Esophagus squamous epithelium (tissue), 5 donors: ENCODE measurements at regions not wholly inside any gene's neighbourhood (a gene's known extent, or its start where the extent isn't known, plus 50 kb on each side); places are given as distances from the start of the nearest gene placed in this dataset.
A peak's percentile ranks its signal among the peaks of the same experiment; 100 is the strongest.
"Not testable (repeated sequence)": the region's sequence is repeated elsewhere in the genome, so short reads cannot be mapped to it uniquely, and the experiment has no call there.

ENCODE experiments used
- DNase-seq: peaks from one replicate; lab custom pipeline; 2025; lab: John Stamatoyannopoulos, UW
- H3K27ac ChIP-seq, 4 donors: fragments of 200-600 bp; sonication (generic); one replicate each; pipeline ENCODE4 v1.5.1; 2016 to 2019; ENCODE audit warnings: mild to moderate bottlenecking in 1 of 4
- H3K27me3 ChIP-seq, 4 donors: fragments of 200-600 bp; sonication (generic); 1 replicate in 3 of 4; 2 replicates in 1 of 4; pipeline versions ENCODE4 v1.5.1 to v1.6.0; 2017 to 2021; ENCODE audit warnings: antibody characterized with exemption in 1 of 4
- H3K36me3 ChIP-seq, 3 donors: fragments of 200-600 bp; sonication (generic); one replicate each; pipeline ENCODE4 v1.5.1; 2016 to 2019
- H3K4me1 ChIP-seq, 3 donors: fragments of 200-600 bp; sonication (generic); one replicate each; pipeline ENCODE4 v1.5.1; 2017 to 2019
- H3K4me3 ChIP-seq, 4 donors: fragments of 200-600 bp; sonication (generic); 1 replicate in 3 of 4; 2 replicates in 1 of 4; pipeline ENCODE4 v1.5.1; 2016 to 2019; ENCODE audit warnings: mild to moderate bottlenecking in 2 of 4, moderate library complexity in 1 of 4
- H3K9me3 ChIP-seq, 3 donors: fragments of 200-600 bp; sonication (generic); one replicate each; pipeline ENCODE4 v1.5.1; 2016 to 2019
- CTCF ChIP-seq, 6 experiments: fragments of 450-650 bp in 4 of 6; fragments of 200-600 bp in 2 of 6; sonication (generic) in 2 of 6; IDR thresholded peaks; one replicate each; pipeline ENCODE4 v1.5.1; 2016 to 2019; ENCODE audit warnings: antibody characterized with exemption in 6 of 6, mild to moderate bottlenecking in 4 of 6, moderate library complexity in 4 of 6
- POLR2A ChIP-seq, 4 donors: fragments of 450-650 bp; IDR thresholded peaks; one replicate each; pipeline ENCODE4 v1.6.1; 2017; ENCODE audit warnings: antibody characterized with exemption in 4 of 4, mild to moderate bottlenecking in 4 of 4, moderate library complexity in 3 of 4
- WGBS, 2 donors: methylation state at CpG; one replicate each; pipeline ENCODE4 v1.1.5; 2018; 5-methylcytosine and 5-hydroxymethylcytosine counted together
- intact Hi-C: fragments of 100-400 bp; cut with DNase I; formaldehyde crosslinking; loops from one replicate; pipeline ENCODE4 v1.15.0; 2022
- donor health status: DM: yes; HTN: yes; CAD: no.

- Histone ChIP-seq H3K36me3 (no peaks in the 10 kb centered on the region), H3K27ac (no peak overlapping the region), H3K27me3 (no peaks in the 10 kb centered on the region), H3K4me3 (no peak overlapping the region), H3K4me1 (no peaks in the 10 kb centered on the region), H3K9me3 (no peaks in the 10 kb centered on the region)
- peak in 5 of 6 experiments; percentile 9 to 55 (median 30) for TF ChIP-seq CTCF (IDR thresholded peaks at IDR 0.05)
- TF ChIP-seq POLR2A (IDR thresholded peaks at IDR 0.05): no peak
- DNase-seq: no peak
- intact Hi-C loops: no loop called here
Measured at GRCh38 chr20:7161690-7162089, 394.2 kb downstream of the BMP2 start.

GRCh38 chr20:7171911-7172310, 404.4 kb downstream of the BMP2 start:
- WGBS, 2 donors: 33 to 50% methylated on average over 1 of the region's 1 CpG
- Histone ChIP-seq H3K9me3 (no peaks in the 10 kb centered on the region), H3K4me3 (no peak overlapping the region), H3K27me3 (no peaks in the 10 kb centered on the region), H3K36me3 (no peaks in the 10 kb centered on the region), H3K4me1 (no peaks in the 10 kb centered on the region), H3K27ac (no peak overlapping the region)
- no peak for DNase-seq
- intact Hi-C loops: no loop called here
- TF ChIP-seq CTCF (IDR thresholded peaks at IDR 0.05): no peak
- TF ChIP-seq POLR2A (IDR thresholded peaks at IDR 0.05): no peak

GRCh38 chr20:7174554-7174953, 407.1 kb downstream of the BMP2 start:
- WGBS, 2 donors: 68 to 92% methylated on average over 2 of the region's 2 CpGs
- Histone ChIP-seq H3K36me3 (no peaks in the 10 kb centered on the region), H3K4me3 (no peak overlapping the region), H3K4me1 (no peaks in the 10 kb centered on the region), H3K27ac (no peak overlapping the region), H3K27me3 (no peaks in the 10 kb centered on the region), H3K9me3 (no peaks in the 10 kb centered on the region)
- intact Hi-C loops: no loop called here
- no peak for DNase-seq
- TF ChIP-seq CTCF (IDR thresholded peaks at IDR 0.05): no peak
- no peak for TF ChIP-seq POLR2A (IDR thresholded peaks at IDR 0.05)

- intact Hi-C loops, H3K27ac ChIP-seq, H3K27me3 ChIP-seq, H3K4me3 ChIP-seq, H3K4me1 ChIP-seq, H3K36me3 ChIP-seq, DNase-seq, H3K9me3 ChIP-seq: not testable (repeated sequence)
- 78 to 86% methylated on average over 1 of the region's 1 CpG for WGBS, 2 donors
Measured at GRCh38 chr20:7175827-7176226, 408.3 kb downstream of the BMP2 start.

GRCh38 chr20:7178004-7178403, 410.5 kb downstream of the BMP2 start:
- no peak for TF ChIP-seq POLR2A (IDR thresholded peaks at IDR 0.05)
- no peak for TF ChIP-seq CTCF (IDR thresholded peaks at IDR 0.05)
- Histone ChIP-seq H3K4me1 (no peaks in the 10 kb centered on the region), H3K36me3 (no peaks in the 10 kb centered on the region), H3K27me3 (no peaks in the 10 kb centered on the region), H3K27ac (no peak overlapping the region), H3K9me3 (no peaks in the 10 kb centered on the region), H3K4me3 (no peak overlapping the region)
- WGBS, 2 donors: 87 to 88% methylated on average over 2 of the region's 2 CpGs
- DNase-seq: no peak
- intact Hi-C loops: no loop called here
